RWPE2 (cell line): ENCODE measurements at regions not wholly inside any gene's neighbourhood (a gene's known extent, or its start where the extent isn't known, plus 50 kb on each side); places are given as distances from the start of the nearest gene placed in this dataset.

Source experiments
- ATAC-seq: fragments of 200-7000 bp; cut with Tn5 transposase; 3 replicates; pipeline ENCODE4 v1.9.1; 2021; ENCODE audit warnings: low read depth
- DNase-seq: peaks from one replicate; pipeline ENCODE4 v3.0.0-alpha.2; 2020; ENCODE audit warnings: low spot score
- H3K27ac ChIP-seq: fragments of 450-650 bp; 2 replicates; pipeline ENCODE4 v1.5.1; 2017; ENCODE audit warnings: mild to moderate bottlenecking; ENCODE audit not compliant: poor library complexity, severe bottlenecking
- H3K27me3 ChIP-seq: fragments of 250-450 bp; sonication (Bioruptor Pico); 2 replicates; pipeline ENCODE4 v1.5.1; 2021; ENCODE audit warnings: mild to moderate bottlenecking, moderate library complexity; ENCODE audit not compliant: insufficient read depth, poor library complexity, severe bottlenecking
- H3K36me3 ChIP-seq: fragments of 250-450 bp; sonication (Bioruptor Pico); 2 replicates; pipeline ENCODE4 v1.5.1; 2020; ENCODE audit warnings: low read depth, mild to moderate bottlenecking, moderate library complexity
- H3K4me1 ChIP-seq: fragments of 250-450 bp; sonication (Bioruptor Pico); 2 replicates; pipeline ENCODE4 v1.5.1; 2021; ENCODE audit warnings: mild to moderate bottlenecking, moderate library complexity; ENCODE audit not compliant: insufficient read depth, poor library complexity, severe bottlenecking
- H3K4me3 ChIP-seq: fragments of 250-450 bp; sonication (Bioruptor Pico); 2 replicates; pipeline ENCODE4 v1.5.1; 2021; ENCODE audit warnings: mild to moderate bottlenecking, moderate library complexity; ENCODE audit not compliant: severe bottlenecking
- H3K9me3 ChIP-seq: fragments of 250-450 bp; sonication (Bioruptor Pico); 2 replicates; pipeline ENCODE4 v1.5.1; 2021; ENCODE audit warnings: mild to moderate bottlenecking, moderate library complexity; ENCODE audit not compliant: severe bottlenecking
- CTCF ChIP-seq: fragments of 450-650 bp; IDR thresholded peaks from one replicate; pipeline ENCODE4 v1.5.1; 2017; ENCODE audit warnings: mild to moderate bottlenecking, moderate library complexity; ENCODE audit not compliant: poor library complexity, severe bottlenecking

GRCh38 chrX:38919853-38920528, 118.7 kb downstream of the MID1IP1 start:
- Histone ChIP-seq H3K36me3 (no peaks in the 10 kb centered on the region), H3K4me3 (no peak overlapping the region), H3K9me3 (no peaks in the 10 kb centered on the region), H3K27me3 (no peaks in the 10 kb centered on the region), H3K4me1 (no peaks in the 10 kb centered on the region), H3K27ac (no peak overlapping the region)
- no peak for TF ChIP-seq CTCF
- ATAC-seq (no peak), DNase-seq (no peak)

GRCh38 chrX:38923451-38923969, 122.3 kb downstream of the MID1IP1 start:
- no peaks in the 10 kb centered on the region for H3K27me3 ChIP-seq
- no peaks in the 10 kb centered on the region for H3K36me3 ChIP-seq
- no peak for ATAC-seq
- TF ChIP-seq CTCF = no peak
- H3K4me3 ChIP-seq = no peak overlapping the region
- H3K27ac ChIP-seq = no peak overlapping the region
- H3K9me3 ChIP-seq = no peaks in the 10 kb centered on the region
- no peaks in the 10 kb centered on the region for H3K4me1 ChIP-seq
- no peak for DNase-seq

GRCh38 chrX:38927592-38927991, 126.3 kb downstream of the MID1IP1 start:
- H3K27me3 ChIP-seq = no peaks in the 10 kb centered on the region
- H3K4me1 ChIP-seq = no peaks in the 10 kb centered on the region
- ATAC-seq = no peak
- H3K36me3 ChIP-seq = no peaks in the 10 kb centered on the region
- no peak for TF ChIP-seq CTCF
- no peak overlapping the region for H3K4me3 ChIP-seq
- DNase-seq = no peak
- H3K9me3 ChIP-seq = no peaks in the 10 kb centered on the region
- no peak overlapping the region for H3K27ac ChIP-seq

- Histone ChIP-seq H3K27ac (no peak overlapping the region), H3K27me3 (no peaks in the 10 kb centered on the region), H3K9me3 (no peaks in the 10 kb centered on the region), H3K4me3 (no peak overlapping the region), H3K4me1 (no peaks in the 10 kb centered on the region), H3K36me3 (no peaks in the 10 kb centered on the region)
- ATAC-seq (no peak), DNase-seq (no peak)
- TF ChIP-seq CTCF = no peak
Measured at GRCh38 chrX:38929966-38930421, 128.7 kb downstream of the MID1IP1 start.

- ATAC-seq = no peak
Measured at GRCh38 chrX:38930474-38930873, 129.2 kb downstream of the MID1IP1 start.

More at GRCh38 chrX:38930474-38930873, 129.2 kb downstream of the MID1IP1 start:
- Histone ChIP-seq H3K4me3 (no peak overlapping the region), H3K27me3 (no peaks in the 10 kb centered on the region), H3K36me3 (no peaks in the 10 kb centered on the region), H3K27ac (no peak overlapping the region), H3K4me1 (no peaks in the 10 kb centered on the region), H3K9me3 (no peaks in the 10 kb centered on the region)
- no peak for DNase-seq
- no peak for TF ChIP-seq CTCF
